Endothelial cell of umbilical vein (primary cell): ENCODE measurements at regions not wholly inside any gene's neighbourhood (a gene's known extent, or its start where the extent isn't known, plus 50 kb on each side); places are given as distances from the start of the nearest gene placed in this dataset.

Experiments
- EZH2 ChIP-seq: IDR thresholded peaks from 2 replicates; pipeline ENCODE4 v1.6.1; 2012; ENCODE audit warnings: borderline replicate concordance, low read depth, mild to moderate bottlenecking, moderate library complexity, low read length, inconsistent platforms; ENCODE audit not compliant: severe bottlenecking
- MYC ChIP-seq: IDR thresholded peaks from one replicate; pipeline ENCODE4 v1.6.1; 2011; ENCODE audit warnings: mild to moderate bottlenecking, low read depth, low read length
- POLR2A ChIP-seq: IDR thresholded peaks from 2 replicates; pipeline ENCODE4 v1.6.1; 2012; ENCODE audit warnings: low read depth, mild to moderate bottlenecking, control low read depth, low read length
- POLR2AphosphoS5 ChIP-seq: IDR thresholded peaks from 2 replicates; pipeline ENCODE4 v1.6.1; 2012; ENCODE audit warnings: low read depth, mild to moderate bottlenecking, control low read depth, low read length, moderate library complexity; ENCODE audit not compliant: insufficient read depth
- TF ChIP-seq, protein P1 (sequence below), 2 donors: IDR thresholded peaks; 1 replicate in 1 of 2; 2 replicates in 1 of 2; pipeline ENCODE4 v1.5.1; 2011; ENCODE audit warnings: low read length in 2 of 2, mild to moderate bottlenecking in 2 of 2, moderate library complexity in 2 of 2, control low read depth in 1 of 2, inconsistent platforms in 1 of 2, low read depth in 1 of 2; ENCODE audit not compliant: insufficient read depth in 1 of 2; ENCODE audit errors: extremely low read depth in 1 of 2

- TF ChIP-seq, protein P1, sequence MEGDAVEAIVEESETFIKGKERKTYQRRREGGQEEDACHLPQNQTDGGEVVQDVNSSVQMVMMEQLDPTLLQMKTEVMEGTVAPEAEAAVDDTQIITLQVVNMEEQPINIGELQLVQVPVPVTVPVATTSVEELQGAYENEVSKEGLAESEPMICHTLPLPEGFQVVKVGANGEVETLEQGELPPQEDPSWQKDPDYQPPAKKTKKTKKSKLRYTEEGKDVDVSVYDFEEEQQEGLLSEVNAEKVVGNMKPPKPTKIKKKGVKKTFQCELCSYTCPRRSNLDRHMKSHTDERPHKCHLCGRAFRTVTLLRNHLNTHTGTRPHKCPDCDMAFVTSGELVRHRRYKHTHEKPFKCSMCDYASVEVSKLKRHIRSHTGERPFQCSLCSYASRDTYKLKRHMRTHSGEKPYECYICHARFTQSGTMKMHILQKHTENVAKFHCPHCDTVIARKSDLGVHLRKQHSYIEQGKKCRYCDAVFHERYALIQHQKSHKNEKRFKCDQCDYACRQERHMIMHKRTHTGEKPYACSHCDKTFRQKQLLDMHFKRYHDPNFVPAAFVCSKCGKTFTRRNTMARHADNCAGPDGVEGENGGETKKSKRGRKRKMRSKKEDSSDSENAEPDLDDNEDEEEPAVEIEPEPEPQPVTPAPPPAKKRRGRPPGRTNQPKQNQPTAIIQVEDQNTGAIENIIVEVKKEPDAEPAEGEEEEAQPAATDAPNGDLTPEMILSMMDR (IDR thresholded peaks at IDR 0.05; ENCODE audit: extremely low read depth in 1 of 2, insufficient read depth in 1 of 2, low read depth in 1 of 2, low read length in 2 of 2) = no peak
- TF ChIP-seq POLR2AphosphoS5 (no peak), EZH2 (no peak), POLR2A (no peak), MYC (no peak)
Measured at GRCh38 chr1:184860985-184861754, 106.5 kb upstream of the EDEM3 start.
